IMR-90 (cell line): ENCODE measurements at regions not wholly inside any gene's neighbourhood (a gene's known extent, or its start where the extent isn't known, plus 50 kb on each side); places are given as distances from the start of the nearest gene placed in this dataset.

Source experiments
- ATAC-seq: fragments of 200-7000 bp; cut with Tn5 transposase; 2 replicates; pipeline ENCODE4 v1.9.1; 2020; ENCODE audit warnings: low read depth, mild to moderate bottlenecking, moderate library complexity
- BruUV-seq: library from RNA; stranded (reverse); fragments of 400-500 nt; replicated peaks from 2 replicates; lab custom pipeline; 2021; lab: Mats Ljungman, UMichigan
- CTCF ChIA-PET: fragments of 300-600 bp; formaldehyde crosslinking; extraction: SDS; loops from one replicate; lab custom pipeline; 2021; ENCODE audit warnings: antibody characterized with exemption; lab: Yijun Ruan, JAX
- POLR2A ChIA-PET: fragments of 300-600 bp; sonication (Branson Sonifier 250); formaldehyde crosslinking; loops from one replicate; lab custom pipeline; 2022; ENCODE audit warnings: antibody characterized with exemption; ENCODE audit not compliant: unreplicated experiment; lab: Charles Lee
- DNase-seq: peaks from one replicate; pipeline ENCODE4 v3.0.0; 2013
- H2AFZ ChIP-seq: replicated peaks from 2 replicates; pipeline ENCODE3; 2013; ENCODE audit warnings: low read length, mild to moderate bottlenecking; ENCODE audit not compliant: poor library complexity
- H2AK5ac ChIP-seq: 2 replicates; pipeline ENCODE4 v1.6.1; 2013; ENCODE audit warnings: low read depth, low read length, inconsistent platforms
- H2AK9ac ChIP-seq: replicated peaks from 2 replicates; pipeline ENCODE3; 2013; ENCODE audit warnings: mild to moderate bottlenecking, low read depth, low read length, moderate library complexity; ENCODE audit not compliant: poor library complexity
- H2BK120ac ChIP-seq: 2 replicates; pipeline ENCODE4 v1.6.1; 2013; ENCODE audit warnings: low read depth, low read length, inconsistent platforms
- H2BK15ac ChIP-seq: 3 replicates; pipeline ENCODE4 v1.6.1; 2013; ENCODE audit warnings: low read depth, low read length, inconsistent platforms
- H2BK20ac ChIP-seq: 2 replicates; pipeline ENCODE4 v1.6.1; 2013; ENCODE audit warnings: low read depth, mild to moderate bottlenecking, inconsistent platforms, low read length, moderate library complexity
- H2BK5ac ChIP-seq: 2 replicates; pipeline ENCODE4 v1.6.1; 2013; ENCODE audit warnings: mild to moderate bottlenecking, low read depth, low read length, inconsistent platforms; ENCODE audit not compliant: poor library complexity, severe bottlenecking
- H3K14ac ChIP-seq: replicated peaks from 2 replicates; pipeline ENCODE4 v1.6.1; 2013; ENCODE audit warnings: low read depth, low read length, inconsistent platforms
- H3K18ac ChIP-seq: 2 replicates; pipeline ENCODE4 v1.6.1; 2013; ENCODE audit warnings: low read depth, low read length, control low read depth
- H3K23ac ChIP-seq: 2 replicates; pipeline ENCODE4 v1.6.1; 2013; ENCODE audit warnings: low read depth, low read length, inconsistent platforms
- H3K27ac ChIP-seq: 2 replicates; pipeline ENCODE4 v1.5.1; 2013; ENCODE audit warnings: mild to moderate bottlenecking, control low read depth, low read length; ENCODE audit not compliant: insufficient read depth
- H3K27me3 ChIP-seq: 2 replicates; pipeline ENCODE4 v1.6.1; 2013; ENCODE audit warnings: low read length; ENCODE audit not compliant: control insufficient read depth, insufficient read depth
- H3K36me3 ChIP-seq: 2 replicates; pipeline ENCODE4 v1.6.1; 2013; ENCODE audit warnings: low read length, mixed read lengths; ENCODE audit not compliant: control insufficient read depth, insufficient read depth
- H3K4ac ChIP-seq: 2 replicates; pipeline ENCODE4 v1.6.1; 2013; ENCODE audit warnings: low read depth, low read length, inconsistent platforms
- H3K4me1 ChIP-seq: 2 replicates; pipeline ENCODE4 v1.6.1; 2013; ENCODE audit warnings: low read length, mixed read lengths; ENCODE audit not compliant: control insufficient read depth, insufficient read depth
- H3K4me2 ChIP-seq: 2 replicates; pipeline ENCODE4 v1.6.1; 2013; ENCODE audit warnings: low read depth, mild to moderate bottlenecking, control low read depth, low read length, moderate library complexity
- H3K4me3 ChIP-seq: 2 replicates; pipeline ENCODE4 v1.5.1; 2013; ENCODE audit warnings: low read depth, mild to moderate bottlenecking, control low read depth, low read length, moderate library complexity; ENCODE audit not compliant: insufficient read depth
- H3K56ac ChIP-seq: 2 replicates; pipeline ENCODE4 v1.6.1; 2013; ENCODE audit warnings: low read length, inconsistent platforms; ENCODE audit not compliant: insufficient read depth; ENCODE audit errors: extremely low read depth
- H3K79me1 ChIP-seq, 2 experiments: 2 replicates each; pipeline ENCODE4 v1.6.1; 2013; ENCODE audit warnings: low read length in 2 of 2, inconsistent platforms in 1 of 2, low read depth in 1 of 2
- H3K9ac ChIP-seq: 2 replicates; pipeline ENCODE4 v1.6.1; 2013; ENCODE audit warnings: low read depth, low read length, control low read depth
- H3K9me1 ChIP-seq: 2 replicates; pipeline ENCODE4 v1.6.1; 2013; ENCODE audit warnings: low read length, inconsistent platforms; ENCODE audit not compliant: insufficient read depth
- H3K9me3 ChIP-seq: 2 replicates; pipeline ENCODE4 v1.6.1; 2013; ENCODE audit warnings: low read length; ENCODE audit not compliant: control insufficient read depth, insufficient read depth
- H4K20me1 ChIP-seq: 2 replicates; pipeline ENCODE4 v1.6.1; 2013; ENCODE audit warnings: low read length, inconsistent platforms; ENCODE audit not compliant: insufficient read depth
- H4K5ac ChIP-seq: 2 replicates; pipeline ENCODE4 v1.6.1; 2013; ENCODE audit warnings: mild to moderate bottlenecking, low read depth, low read length, control low read depth
- H4K8ac ChIP-seq, 2 experiments: 2 replicates each; pipeline ENCODE4 v1.6.1; 2013; ENCODE audit warnings: low read depth in 2 of 2, low read length in 2 of 2, control low read depth in 1 of 2, inconsistent platforms in 1 of 2
- H4K91ac ChIP-seq: 2 replicates; pipeline ENCODE4 v1.6.1; 2013; ENCODE audit warnings: low read depth, low read length, inconsistent platforms; ENCODE audit not compliant: insufficient read depth
- BHLHE40 ChIP-seq: fragments of 150-350 bp; IDR thresholded peaks from 2 replicates; pipeline ENCODE4 v1.6.1; 2016; ENCODE audit warnings: mild to moderate bottlenecking, low read depth, low read length
- CEBPB ChIP-seq: IDR thresholded peaks from 2 replicates; pipeline ENCODE4 v1.6.1; 2012; ENCODE audit warnings: low read depth, low read length, improper control_type of control experiment
- CHD1 ChIP-seq: IDR thresholded peaks from 2 replicates; pipeline ENCODE4 v1.6.1; 2012; ENCODE audit warnings: low read depth, low read length, improper control_type of control experiment
- FOS ChIP-seq: fragments of 150-350 bp; IDR thresholded peaks from 2 replicates; pipeline ENCODE4 v1.6.1; 2016; ENCODE audit warnings: low read depth, low read length
- POLR2A ChIP-seq: IDR thresholded peaks from 2 replicates; pipeline ENCODE4 v1.6.1; 2012; ENCODE audit warnings: mild to moderate bottlenecking, low read depth, low read length
- RAD21 ChIP-seq: IDR thresholded peaks from 2 replicates; pipeline ENCODE4 v1.6.1; 2012; ENCODE audit warnings: low read length, improper control_type of control experiment
- RCOR1 ChIP-seq: IDR thresholded peaks from 2 replicates; pipeline ENCODE4 v1.6.1; 2012; ENCODE audit warnings: mild to moderate bottlenecking, low read length, improper control_type of control experiment; ENCODE audit not compliant: insufficient replicate concordance
- SMC3 ChIP-seq: fragments of 150-350 bp; IDR thresholded peaks from 2 replicates; pipeline ENCODE4 v1.6.1; 2016; ENCODE audit warnings: low read depth, mild to moderate bottlenecking, antibody characterized with exemption, low read length, moderate library complexity
- USF2 ChIP-seq: fragments of 150-350 bp; IDR thresholded peaks from 2 replicates; pipeline ENCODE4 v1.6.1; 2017; ENCODE audit warnings: mild to moderate bottlenecking, antibody characterized with exemption, low read length, low read depth
- WGBS, 2 experiments: methylation state at CpG; one replicate each; pipeline versions ENCODE4 v1.1.5 to v1.1.7; 2013; ENCODE audit warnings: missing lambda C conversion rate in 2 of 2; ENCODE audit not compliant: insufficient read length in 1 of 2; ENCODE audit errors: extremely low coverage in 2 of 2; 5-methylcytosine and 5-hydroxymethylcytosine counted together
- dilution Hi-C: fragments of 300-500 bp; cut with HindIII; formaldehyde crosslinking; loops from one replicate; pipeline ENCODE4 v1.14.3; 2018; ENCODE audit warnings: low sequenced_read_pairs; ENCODE audit not compliant: unreplicated experiment
- in situ Hi-C: fragments of 300-500 bp; cut with MboI; formaldehyde crosslinking; loops from 3 replicates; pipeline ENCODE4 v1.14.3; 2019; ENCODE audit warnings: low sequenced_read_pairs, inconsistent platforms, mixed read lengths
- intact Hi-C: fragments of 100-400 bp; cut with micrococcal nuclease; formaldehyde crosslinking; loops from 2 replicates; pipeline ENCODE4 v1.10.0; 2022

GRCh38 chr7:98539865-98540264, 77.2 kb upstream of the NPTX2 start:
- no peak for TF ChIP-seq CEBPB
- TF ChIP-seq POLR2A = no peak
- no peak for TF ChIP-seq USF2
- TF ChIP-seq SMC3 = no peak
- TF ChIP-seq RCOR1 = no peak
- TF ChIP-seq RAD21 = no peak
- TF ChIP-seq FOS = no peak
- no peak for TF ChIP-seq BHLHE40
- TF ChIP-seq CHD1 = no peak
- Histone ChIP-seq H3K56ac (no peak overlapping the region), H2AK9ac (no peak overlapping the region), H3K14ac (no peak overlapping the region), H2BK5ac (no peak overlapping the region), H3K79me1 (no peaks in the 10 kb centered on the region), H3K4me1 (no peaks in the 10 kb centered on the region), H3K18ac (no peak overlapping the region), H3K27me3 (no peaks in the 10 kb centered on the region), H2BK20ac (no peak overlapping the region), H3K9me3 (peaks cover 27% of the 10 kb centered on the region), H4K91ac (no peak overlapping the region), H3K36me3 (no peaks in the 10 kb centered on the region), H3K4me2 (no peak overlapping the region), H2BK15ac (no peak overlapping the region), H4K20me1 (no peaks in the 10 kb centered on the region), H4K8ac (no peak overlapping the region), H2AK5ac (no peak overlapping the region), H3K27ac (no peak overlapping the region), H3K4me3 (no peak overlapping the region), H2AFZ (no peak overlapping the region), H3K23ac (no peak overlapping the region), H4K5ac (no peak overlapping the region), H2BK120ac (no peak overlapping the region), H3K9ac (no peak overlapping the region), H3K9me1 (no peaks in the 10 kb centered on the region), H3K4ac (no peak overlapping the region)
- no CpG with 5 or more reads among the region's 1 CpG for WGBS, 2 experiments
- DNase-seq (no peak), ATAC-seq (no peak)
- in situ Hi-C loops (no loop called here), intact Hi-C loops (no loop called here), dilution Hi-C loops (no loop called here)
- POLR2A ChIA-PET = no interaction called here
- CTCF ChIA-PET = no interaction called here
- BruUV-seq = no TSS peak
